Fibroblast of the aortic adventitia (primary cell): ENCODE measurements at regions not wholly inside any gene's neighbourhood (a gene's known extent, or its start where the extent isn't known, plus 50 kb on each side); places are given as distances from the start of the nearest gene placed in this dataset.

Source experiments
- DNase-seq: peaks from one replicate; pipeline ENCODE4 v3.0.0-alpha.2; 2010; ENCODE audit warnings: low read depth
- H3K4me3 ChIP-seq: 2 replicates; pipeline ENCODE4 v1.5.1; 2011; ENCODE audit warnings: low read depth, mild to moderate bottlenecking, control low read depth, low read length, moderate library complexity
- TF ChIP-seq, protein P1 (sequence below): IDR thresholded peaks from 2 replicates; pipeline ENCODE4 v1.5.1; 2011; ENCODE audit warnings: mild to moderate bottlenecking, low read length, control low read depth, inconsistent platforms; ENCODE audit not compliant: insufficient read depth

DNA sequence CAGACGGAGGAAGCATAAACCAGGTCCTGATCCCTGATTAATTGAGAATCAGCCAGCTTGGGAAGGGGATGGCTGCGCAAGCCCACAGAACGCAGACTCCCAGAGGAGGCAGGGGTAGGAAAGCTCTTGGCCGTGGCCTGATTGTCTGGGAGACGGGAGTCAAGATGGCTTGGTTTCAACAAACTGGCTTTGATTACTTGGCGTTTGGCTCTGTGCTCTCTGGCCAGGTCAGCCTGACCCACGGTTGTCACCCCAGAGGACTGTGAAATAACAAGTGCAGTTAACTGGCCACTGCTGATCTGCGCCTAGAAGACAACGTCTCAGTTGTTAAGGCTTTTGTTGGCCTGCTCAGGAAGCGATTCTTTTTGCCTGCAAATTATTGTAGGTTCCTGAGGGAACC, 387.0 kb upstream of the PROK2 start:
- no peak overlapping the region for H3K4me3 ChIP-seq
- TF ChIP-seq, protein P1, sequence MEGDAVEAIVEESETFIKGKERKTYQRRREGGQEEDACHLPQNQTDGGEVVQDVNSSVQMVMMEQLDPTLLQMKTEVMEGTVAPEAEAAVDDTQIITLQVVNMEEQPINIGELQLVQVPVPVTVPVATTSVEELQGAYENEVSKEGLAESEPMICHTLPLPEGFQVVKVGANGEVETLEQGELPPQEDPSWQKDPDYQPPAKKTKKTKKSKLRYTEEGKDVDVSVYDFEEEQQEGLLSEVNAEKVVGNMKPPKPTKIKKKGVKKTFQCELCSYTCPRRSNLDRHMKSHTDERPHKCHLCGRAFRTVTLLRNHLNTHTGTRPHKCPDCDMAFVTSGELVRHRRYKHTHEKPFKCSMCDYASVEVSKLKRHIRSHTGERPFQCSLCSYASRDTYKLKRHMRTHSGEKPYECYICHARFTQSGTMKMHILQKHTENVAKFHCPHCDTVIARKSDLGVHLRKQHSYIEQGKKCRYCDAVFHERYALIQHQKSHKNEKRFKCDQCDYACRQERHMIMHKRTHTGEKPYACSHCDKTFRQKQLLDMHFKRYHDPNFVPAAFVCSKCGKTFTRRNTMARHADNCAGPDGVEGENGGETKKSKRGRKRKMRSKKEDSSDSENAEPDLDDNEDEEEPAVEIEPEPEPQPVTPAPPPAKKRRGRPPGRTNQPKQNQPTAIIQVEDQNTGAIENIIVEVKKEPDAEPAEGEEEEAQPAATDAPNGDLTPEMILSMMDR = no peak
- peak; percentile 46 for DNase-seq

DNA sequence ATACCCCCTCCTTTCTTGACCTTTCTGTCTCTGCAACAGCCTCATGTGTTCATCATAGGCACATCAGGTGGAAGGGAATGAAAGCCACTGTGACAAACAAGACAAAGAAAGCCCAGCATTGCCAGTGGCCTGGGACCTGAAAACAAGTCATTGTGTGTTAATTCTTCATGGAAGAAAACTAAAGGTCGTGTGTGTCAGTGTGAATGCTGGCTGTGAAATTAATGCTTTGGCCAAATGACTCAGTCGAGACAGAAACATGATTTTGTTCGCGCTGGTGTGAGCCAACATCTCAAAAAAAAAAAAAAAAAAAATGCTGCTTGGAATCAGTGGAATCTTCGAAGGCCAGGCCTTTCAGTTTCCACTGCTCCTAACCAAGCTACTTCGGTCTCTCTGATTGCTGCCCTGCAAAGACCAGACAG, 386.5 kb upstream of the PROK2 start:
- TF ChIP-seq, protein P1 = no peak
- DNase-seq = peak; percentile 78
- H3K4me3 ChIP-seq = no peak overlapping the region

GRCh38 chr3:72169561-72170472, 384.9 kb upstream of the PROK2 start:
- H3K4me3 ChIP-seq = no peak overlapping the region
- TF ChIP-seq, protein P1 = no peak
- no peak for DNase-seq

DNA sequence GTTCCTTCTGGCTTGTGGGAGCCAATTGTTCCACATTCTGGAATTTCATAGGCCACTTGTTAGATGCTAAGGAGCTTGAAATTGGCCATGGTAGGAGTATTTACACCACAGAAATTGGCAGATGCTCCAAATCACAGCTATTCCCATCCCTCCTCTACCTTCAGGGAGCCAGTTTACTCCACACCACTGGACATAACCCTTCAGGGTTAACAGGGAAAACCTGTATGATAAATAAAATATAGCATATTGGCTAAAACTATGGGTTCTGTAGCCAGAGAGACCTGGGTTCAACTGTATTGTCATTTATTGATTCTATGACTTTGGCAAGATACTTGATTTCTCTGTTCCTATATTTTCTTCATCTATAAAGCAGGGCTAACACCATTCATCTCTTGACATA, 384.2 kb upstream of the PROK2 start:
- TF ChIP-seq, protein P1 = no peak
- no peak overlapping the region for H3K4me3 ChIP-seq
- DNase-seq = no peak

DNA sequence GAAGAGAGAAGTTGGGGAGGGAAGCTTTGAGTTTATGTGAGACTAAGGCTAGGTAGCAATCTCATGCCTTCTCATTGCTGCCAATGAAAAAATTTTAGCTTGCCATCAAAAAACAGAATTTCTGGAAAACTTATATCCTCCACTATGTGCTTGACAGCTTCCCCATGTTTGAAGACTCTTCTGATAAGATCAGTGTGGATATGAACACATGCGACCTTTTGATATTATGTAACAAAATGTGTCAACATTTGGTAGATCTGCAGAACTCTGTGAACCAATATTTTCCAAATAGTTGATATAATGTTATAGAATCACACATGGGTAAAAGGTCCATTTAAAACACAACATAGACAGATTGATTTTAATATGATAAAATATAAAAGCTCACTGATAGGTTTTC, 380.9 kb upstream of the PROK2 start:
- TF ChIP-seq, protein P1 = no peak
- no peak overlapping the region for H3K4me3 ChIP-seq
- no peak for DNase-seq

DNA sequence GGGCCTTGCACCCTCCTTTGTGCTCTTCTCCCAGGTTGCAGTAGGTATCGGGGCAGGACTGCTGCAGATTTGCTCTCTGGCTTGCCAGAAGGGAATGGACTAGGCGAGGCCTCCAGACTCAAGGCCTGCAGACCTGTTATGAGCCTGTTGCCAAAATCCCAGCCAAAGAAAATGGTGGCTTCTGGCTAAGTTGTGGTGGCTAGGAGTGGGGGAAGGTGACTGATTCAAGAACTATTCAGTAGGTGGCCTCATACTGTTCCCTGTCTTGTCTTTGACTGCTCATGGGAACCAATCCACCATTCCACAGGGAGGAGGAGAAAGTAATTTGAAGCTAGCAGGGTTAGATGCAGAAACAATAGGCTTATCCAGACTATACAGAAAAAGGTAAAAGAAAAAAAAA, 380.4 kb upstream of the PROK2 start:
- TF ChIP-seq, protein P1 = no peak
- peak; percentile 76 for DNase-seq
- H3K4me3 ChIP-seq = no peak overlapping the region
